Transverse colon (tissue), 4 donors: ENCODE measurements at regions not wholly inside any gene's neighbourhood (a gene's known extent, or its start where the extent isn't known, plus 50 kb on each side); places are given as distances from the start of the nearest gene placed in this dataset.

Experiments
- POLR2A ChIP-seq: fragments of 450-650 bp; IDR thresholded peaks from one replicate; pipeline ENCODE4 v1.6.1; 2016; ENCODE audit warnings: antibody characterized with exemption, mild to moderate bottlenecking, moderate library complexity
- POLR2AphosphoS5 ChIP-seq, 3 donors: sonication (generic); formaldehyde crosslinking; IDR thresholded peaks; one replicate each; pipeline ENCODE4 v1.6.1; 2016; ENCODE audit warnings: antibody characterized with exemption in 3 of 3
- TF ChIP-seq, protein P1 (sequence below), 5 experiments: fragments of 200-600 bp in 3 of 5; fragments of 450-650 bp in 2 of 5; sonication (generic) in 3 of 5; IDR thresholded peaks; 1 replicate in 2 of 5; 2 replicates in 3 of 5; pipeline ENCODE4 v1.5.1; 2016 to 2017; ENCODE audit warnings: antibody characterized with exemption in 5 of 5, inconsistent platforms in 3 of 5, mild to moderate bottlenecking in 2 of 5, moderate library complexity in 1 of 5

DNA sequence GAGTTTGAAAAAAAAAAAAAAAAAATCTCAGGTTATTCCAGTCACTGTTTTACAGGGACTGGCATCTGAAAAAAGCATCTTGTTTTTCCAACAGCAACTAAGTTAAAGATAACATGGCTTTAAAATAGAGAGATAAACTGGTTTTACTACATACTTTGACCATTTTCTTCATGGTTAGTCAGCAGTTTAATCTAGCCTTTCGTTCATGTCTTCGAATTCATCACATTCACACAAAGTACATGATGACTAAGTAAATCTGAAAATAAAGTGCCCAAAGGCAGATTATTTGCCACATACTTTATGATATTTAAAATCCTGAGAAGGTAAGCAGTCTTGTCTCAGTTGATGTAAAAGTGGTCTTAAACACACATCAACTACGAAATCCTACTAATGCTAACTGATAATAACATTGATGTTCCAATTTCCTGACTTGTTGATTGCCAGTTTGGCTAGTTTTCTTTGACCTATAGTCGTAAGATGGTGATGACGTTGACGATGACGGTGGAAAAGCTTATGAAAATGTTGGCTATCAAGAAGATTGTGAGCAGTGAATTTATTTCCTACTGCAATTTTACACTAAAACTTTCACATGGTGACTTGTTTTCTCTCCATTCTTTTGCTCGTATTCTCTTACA lies 540.5 kb upstream of the BOD1L1 start:
- TF ChIP-seq, protein P1, sequence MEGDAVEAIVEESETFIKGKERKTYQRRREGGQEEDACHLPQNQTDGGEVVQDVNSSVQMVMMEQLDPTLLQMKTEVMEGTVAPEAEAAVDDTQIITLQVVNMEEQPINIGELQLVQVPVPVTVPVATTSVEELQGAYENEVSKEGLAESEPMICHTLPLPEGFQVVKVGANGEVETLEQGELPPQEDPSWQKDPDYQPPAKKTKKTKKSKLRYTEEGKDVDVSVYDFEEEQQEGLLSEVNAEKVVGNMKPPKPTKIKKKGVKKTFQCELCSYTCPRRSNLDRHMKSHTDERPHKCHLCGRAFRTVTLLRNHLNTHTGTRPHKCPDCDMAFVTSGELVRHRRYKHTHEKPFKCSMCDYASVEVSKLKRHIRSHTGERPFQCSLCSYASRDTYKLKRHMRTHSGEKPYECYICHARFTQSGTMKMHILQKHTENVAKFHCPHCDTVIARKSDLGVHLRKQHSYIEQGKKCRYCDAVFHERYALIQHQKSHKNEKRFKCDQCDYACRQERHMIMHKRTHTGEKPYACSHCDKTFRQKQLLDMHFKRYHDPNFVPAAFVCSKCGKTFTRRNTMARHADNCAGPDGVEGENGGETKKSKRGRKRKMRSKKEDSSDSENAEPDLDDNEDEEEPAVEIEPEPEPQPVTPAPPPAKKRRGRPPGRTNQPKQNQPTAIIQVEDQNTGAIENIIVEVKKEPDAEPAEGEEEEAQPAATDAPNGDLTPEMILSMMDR (IDR thresholded peaks at IDR 0.05): no peak
- TF ChIP-seq POLR2A: no peak
- no peak for TF ChIP-seq POLR2AphosphoS5 (IDR thresholded peaks at IDR 0.05)
